Activated CD8-positive, alpha-beta memory T cell treated with anti-CD3 and anti-CD28 coated beads for 4 hours (primary cell): ENCODE measurements at regions not wholly inside any gene's neighbourhood (a gene's known extent, or its start where the extent isn't known, plus 50 kb on each side); places are given as distances from the start of the nearest gene placed in this dataset.

Experiments
- DNase-seq, 2 donors: peaks; one replicate each; pipeline ENCODE4 v3.0.0-alpha.2; 2020; ENCODE audit warnings: low read depth in 2 of 2

DNA sequence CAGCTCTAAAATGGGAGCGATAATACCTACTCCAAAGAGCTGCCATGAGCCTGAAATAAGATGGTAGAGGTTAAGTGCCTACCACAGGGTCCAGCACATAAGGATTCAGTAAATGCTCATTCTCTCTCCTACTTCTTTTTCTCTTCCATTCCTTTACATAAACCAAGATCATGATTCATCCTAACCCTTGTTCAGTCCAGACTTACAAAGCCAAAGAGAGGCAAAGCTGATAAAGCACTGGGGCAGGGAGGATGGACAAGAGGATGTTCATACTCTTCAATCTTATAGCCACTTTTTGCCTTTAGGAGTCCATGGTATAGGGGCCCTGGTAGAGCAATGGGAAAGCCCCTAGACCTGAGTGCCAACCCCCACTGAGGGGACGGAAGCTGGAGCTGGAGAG is 75.6 kb upstream of the PKDCC start:
- no peak for DNase-seq

DNA sequence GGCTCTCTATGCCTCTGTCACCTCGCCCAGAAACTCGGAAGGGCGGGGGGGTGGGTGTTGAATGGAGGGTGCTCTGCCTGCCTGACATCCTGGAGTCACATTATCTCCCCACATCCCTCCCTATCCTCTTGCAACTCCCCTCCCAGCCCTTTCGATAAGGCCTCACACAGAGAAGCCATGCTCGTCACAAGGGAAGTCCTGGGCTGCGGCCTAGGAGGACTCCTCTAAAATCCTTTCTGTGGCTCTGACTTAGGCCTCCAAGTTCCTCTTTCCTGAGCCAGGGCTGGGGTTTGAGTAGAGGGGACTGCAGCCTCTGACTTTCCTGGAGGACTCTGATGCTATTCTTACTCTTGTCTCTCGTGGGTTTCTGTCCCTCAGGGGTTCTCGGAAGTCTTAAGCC is 75.0 kb upstream of the PKDCC start:
- DNase-seq, result no peak

DNA sequence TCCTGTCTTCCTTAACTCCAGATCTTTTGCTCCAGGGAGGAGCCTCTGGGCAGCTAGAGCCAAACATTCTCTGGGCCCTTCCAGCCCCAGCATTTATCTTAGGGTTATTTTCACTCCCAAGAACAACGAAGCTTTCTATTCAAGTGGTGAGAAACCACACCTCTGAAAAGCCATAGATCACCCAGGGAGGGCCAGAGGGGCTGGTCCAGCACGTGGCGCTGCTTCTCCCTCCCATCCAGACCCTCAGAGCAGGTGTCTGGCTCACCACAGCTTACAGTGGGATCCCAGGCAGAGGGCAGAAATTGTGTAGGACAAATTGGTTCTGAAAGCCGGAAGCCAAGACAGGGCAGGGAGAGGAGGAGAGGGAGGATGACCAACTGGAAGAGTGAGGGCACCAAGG is 74.0 kb upstream of the PKDCC start:
- no peak for DNase-seq

DNA sequence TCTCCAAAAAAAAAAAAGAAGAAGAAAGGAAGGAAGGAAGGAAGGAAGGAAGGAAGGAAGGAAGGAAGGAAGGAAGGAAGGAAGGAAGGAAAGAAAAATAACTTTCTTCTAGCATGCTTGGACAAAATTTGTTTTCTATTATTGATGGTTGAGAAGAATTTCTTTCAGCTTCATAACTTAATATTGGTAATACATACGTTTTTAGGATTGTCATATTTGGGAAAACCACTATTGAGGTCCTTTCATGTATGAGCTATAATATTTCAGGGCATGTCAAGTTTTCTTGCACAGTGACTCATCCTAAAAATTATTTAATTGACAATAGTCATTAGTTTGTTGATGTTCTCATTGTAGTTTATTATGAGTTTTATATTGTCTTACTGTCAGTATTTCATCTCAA is 66.4 kb upstream of the PKDCC start:
- no peak for DNase-seq

DNA sequence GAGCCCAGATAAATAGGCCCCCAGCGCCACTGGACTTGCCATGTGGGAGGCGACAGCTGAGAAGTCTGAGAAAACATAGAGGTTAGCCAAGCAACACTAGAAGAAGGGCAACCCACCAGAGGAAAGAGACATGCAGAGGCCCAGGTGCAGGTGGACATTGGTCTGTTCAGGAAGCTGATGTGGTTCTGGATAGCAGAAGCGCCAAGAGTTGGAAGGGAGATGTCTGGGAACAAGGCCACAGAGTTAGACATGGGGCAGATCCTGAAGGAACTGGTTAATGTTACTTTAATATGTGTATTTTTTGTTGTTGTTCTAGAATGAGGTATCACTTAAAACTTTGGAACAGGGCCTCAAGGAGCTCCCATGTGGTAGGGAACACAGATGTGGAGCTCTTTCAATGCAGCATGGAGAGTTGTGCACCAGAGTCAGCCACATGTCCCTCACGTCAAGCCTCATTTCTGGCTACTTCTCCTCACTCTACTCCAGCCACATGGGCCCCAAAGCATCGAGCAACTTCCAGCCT is 62.2 kb upstream of the PKDCC start:
- no peak for DNase-seq

DNA sequence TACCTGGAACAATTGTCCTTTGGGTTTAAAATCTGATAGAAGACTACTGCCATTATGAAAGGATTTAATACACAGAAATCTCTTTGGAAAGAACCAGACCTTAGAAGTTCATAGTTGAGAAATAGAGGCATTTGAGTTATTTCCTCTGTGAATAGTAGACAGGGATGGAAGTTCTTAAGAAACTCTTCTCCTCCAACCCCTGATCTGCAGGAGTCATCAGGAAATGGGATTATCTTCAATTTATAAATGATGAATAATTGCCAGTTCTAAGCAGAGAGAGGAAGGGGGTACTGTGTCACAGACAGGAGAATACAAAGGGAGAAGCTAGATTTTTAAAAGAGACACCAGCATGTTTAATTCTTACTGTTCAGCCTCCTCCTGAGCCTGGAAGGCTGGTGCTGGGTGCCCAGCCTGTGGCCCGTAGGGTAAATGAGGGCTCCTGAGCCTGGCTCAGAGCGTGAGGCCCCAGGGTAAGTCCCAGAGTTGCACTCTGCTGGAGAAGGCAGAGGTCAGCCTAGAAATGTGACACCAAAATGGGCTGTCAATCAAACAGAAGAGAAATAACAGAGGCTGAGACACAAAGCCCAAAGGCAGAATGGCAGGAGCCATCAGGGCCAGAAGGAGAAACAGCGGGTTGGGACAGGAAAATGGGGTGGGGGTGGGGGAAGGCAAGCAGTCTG is 58.2 kb upstream of the PKDCC start:
- no peak for DNase-seq

DNA sequence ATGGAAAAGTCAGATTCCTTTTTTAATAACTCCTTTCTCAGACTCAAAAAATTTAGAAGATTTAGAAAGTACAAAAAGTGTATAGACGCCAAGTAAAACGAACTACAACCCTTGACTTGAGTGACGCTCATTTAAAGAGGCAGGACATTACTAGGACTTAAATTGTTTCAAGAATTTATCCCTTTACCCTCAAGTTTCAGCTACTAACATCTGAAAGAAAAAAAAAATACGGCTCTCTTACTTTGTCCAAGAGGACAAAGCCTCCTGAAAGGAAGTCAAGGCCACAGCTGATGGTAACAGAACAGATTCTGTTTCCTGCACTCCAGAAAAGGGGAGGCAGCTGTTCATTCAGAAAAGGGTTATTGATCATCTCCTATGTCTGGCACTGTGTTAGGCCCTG is 57.6 kb upstream of the PKDCC start:
- no peak for DNase-seq

DNA sequence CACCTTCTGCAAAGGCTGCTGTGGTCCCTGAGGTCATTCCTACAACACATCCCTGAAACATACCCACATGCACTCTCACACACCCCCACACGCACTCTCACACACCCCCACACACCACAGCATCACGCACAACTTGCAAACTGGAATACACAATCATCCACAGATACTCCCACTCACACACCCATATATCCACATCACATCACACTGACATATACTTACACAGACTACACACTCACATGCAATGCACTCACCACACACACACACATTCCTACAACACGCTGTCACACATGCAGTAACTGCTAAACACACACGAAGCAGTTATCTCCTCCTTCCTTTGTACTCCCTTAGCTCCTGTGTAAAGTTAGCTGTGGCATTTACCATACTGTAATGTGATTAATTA is 57.1 kb upstream of the PKDCC start:
- no peak for DNase-seq

DNA sequence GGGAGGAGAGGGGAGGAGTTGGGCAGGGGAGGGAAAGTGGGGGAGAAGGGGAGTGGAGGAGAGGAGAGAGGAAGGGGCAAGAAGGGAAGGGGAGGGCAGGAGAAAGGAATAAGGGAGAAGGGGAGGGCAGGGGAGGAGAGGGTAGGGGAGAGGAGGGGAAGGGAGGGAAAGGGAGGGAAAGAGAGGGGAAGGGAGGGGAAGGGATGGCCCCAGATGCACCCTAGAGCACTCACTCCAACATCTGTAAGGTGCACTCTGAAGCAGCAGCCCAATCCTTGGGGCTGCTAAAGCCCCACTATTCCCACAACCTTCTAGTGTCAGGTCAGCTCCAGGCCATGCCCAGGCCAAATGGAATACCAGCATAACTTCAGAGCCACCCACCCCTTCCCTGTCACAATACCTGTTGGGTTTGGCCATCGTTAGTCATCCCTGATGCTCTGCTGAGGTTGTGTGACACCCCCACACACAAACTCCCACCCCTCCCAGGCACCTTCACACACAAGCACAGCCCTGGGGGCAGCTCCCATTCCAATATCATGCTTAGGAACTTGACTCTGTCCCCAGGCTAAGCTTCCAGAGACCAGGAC is 55.7 kb upstream of the PKDCC start:
- DNase-seq, result no peak

DNA sequence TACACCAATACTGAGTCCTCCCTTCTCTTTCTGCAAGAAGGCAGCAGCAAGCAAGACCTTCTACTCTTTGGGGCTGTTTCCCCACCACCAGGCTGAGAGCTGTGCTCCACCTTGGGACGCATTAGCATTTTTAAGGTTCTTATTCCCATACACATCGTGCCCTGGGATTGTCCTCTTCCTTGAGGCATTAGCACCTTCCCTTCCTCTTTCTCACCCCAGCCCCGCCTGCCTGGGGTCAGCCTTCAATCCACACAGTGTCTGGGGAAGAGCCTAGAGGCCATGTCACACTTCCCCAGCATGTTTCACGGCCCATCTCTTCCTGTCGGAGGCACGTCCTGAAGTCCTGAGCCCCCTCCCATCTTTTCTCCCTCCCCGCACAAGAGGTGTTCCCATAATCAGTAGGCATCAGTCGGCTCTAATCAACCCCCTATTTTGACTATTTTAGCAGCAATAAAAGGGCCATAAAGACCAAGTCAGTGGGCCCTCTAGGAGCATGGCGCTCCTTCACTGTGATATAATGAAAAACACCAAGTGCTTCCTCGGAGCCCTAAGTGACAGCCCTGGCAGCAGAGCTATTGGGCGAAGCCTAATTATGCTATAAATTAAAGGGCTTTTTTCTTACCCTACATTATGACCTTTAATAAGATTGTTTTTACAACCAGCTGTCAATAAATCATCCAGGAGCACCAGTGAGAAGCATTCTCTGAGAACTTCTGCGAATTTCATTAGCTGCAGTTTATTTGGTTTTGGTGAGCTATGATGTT is 55.0 kb upstream of the PKDCC start:
- no peak for DNase-seq

DNA sequence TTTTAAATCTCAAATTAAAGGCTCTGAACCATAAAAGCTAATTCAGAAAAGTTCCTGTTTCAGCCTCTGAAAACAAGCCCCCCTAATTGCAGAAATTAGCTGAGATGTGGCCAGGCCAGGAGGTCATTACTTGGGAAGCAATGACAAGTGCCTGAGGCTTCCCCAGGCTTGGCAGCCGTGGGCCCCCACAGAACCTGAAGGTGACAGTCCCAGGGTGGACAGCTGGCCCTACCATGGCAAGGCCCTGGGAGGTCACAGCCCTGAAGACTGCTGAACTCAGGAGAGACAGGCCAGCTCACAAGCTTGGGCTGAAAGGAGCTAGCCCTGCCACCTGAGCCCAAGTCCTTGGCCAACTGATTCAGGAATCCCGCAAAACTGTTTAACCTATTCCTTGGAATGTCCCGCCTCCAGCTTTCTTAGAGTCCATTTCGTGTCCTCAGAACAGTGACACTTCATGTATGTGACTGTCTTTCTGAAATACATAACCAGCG is 54.3 kb upstream of the PKDCC start:
- no peak for DNase-seq

DNA sequence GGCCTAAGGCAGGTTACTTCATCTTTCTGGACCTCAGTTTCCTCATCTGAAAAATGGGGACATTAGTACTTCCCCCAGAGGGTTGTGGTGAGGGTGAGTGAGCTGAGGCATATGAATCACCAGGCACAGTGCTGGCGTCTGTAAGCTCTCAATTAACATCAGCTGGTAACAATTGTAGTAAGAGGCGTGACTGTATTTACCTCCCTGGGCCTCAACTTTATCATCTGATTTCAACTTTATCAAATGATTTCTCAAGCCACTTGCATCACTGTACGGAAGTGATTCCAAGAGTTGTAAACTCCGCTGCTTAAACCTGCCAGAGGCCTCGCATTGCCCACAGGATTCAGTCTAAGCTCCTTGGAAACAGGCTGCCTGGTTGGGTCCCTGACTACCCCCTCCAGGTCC is 53.6 kb upstream of the PKDCC start:
- no peak for DNase-seq

DNA sequence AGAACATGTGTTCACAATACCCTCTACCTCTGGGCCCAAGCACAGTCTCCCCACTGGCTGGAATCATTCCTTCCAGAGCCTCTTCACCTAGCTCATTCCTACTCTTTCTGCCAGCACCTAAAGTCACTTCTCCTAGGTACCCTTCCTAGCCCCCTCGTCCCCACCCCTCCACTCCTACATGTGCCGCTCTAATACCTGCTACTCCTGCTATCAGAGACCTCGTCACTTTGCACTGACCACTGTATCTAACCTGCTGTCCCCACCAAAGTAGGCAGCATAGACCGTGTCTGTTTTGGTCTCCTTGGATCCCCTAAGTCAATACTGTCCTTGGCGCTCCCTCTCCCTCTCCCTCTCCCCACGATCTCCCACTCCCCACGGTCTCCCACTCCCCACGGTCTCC is 53.2 kb upstream of the PKDCC start:
- no peak for DNase-seq

DNA sequence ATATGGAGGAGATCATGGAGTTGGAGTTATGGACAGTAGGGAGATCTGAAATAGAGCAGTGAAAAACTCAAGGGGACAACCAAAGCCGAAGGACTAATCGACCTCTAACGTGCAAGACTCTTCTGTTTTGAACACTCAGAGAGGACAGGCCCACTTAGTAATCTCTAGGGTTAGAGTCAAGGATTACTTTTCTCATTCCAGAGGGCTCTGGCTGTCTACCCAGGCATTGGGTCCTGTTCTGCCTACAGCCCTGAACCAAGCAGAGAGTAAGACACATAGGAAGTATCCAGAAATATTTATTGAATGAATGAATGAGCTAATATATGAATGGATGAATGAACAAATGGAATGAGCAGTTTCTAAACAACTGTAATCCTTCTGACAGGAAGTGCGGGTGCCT is 50.3 kb upstream of the PKDCC start:
- DNase-seq, result no peak
